Endothelial cell of hepatic sinusoid (primary cell): ENCODE measurements at regions not wholly inside any gene's neighbourhood (a gene's known extent, or its start where the extent isn't known, plus 50 kb on each side); places are given as distances from the start of the nearest gene placed in this dataset.
"Not testable (repeated sequence)": the region's sequence is repeated elsewhere in the genome, so short reads cannot be mapped to it uniquely, and the experiment has no call there.

Source experiments
- in situ Hi-C: cut with HindIII; loops from 2 replicates; pipeline ENCODE4 v1.10.0; 2017; ENCODE audit warnings: low sequenced_read_pairs

DNA sequence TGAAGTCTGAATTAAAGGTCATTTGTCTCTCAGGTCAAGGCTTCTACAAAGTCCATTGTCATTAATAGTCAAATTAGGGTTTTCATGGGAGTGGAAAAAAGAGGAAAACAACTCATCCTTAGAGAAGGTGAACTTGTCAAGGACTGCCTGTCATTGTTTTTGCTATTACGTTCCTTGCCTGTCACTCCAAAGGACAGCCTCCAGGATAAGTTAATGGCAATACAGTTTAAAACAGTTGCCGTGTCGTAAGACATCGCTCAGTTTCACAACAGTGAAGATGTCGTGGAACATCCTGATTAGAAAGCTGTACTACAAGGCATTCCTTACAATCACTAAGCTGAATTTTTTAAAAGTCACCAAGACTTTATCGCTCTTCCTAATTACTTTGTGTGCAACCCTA lies 466.8 kb upstream of the SMIM31 start:
- in situ Hi-C loops: no loop called here

DNA sequence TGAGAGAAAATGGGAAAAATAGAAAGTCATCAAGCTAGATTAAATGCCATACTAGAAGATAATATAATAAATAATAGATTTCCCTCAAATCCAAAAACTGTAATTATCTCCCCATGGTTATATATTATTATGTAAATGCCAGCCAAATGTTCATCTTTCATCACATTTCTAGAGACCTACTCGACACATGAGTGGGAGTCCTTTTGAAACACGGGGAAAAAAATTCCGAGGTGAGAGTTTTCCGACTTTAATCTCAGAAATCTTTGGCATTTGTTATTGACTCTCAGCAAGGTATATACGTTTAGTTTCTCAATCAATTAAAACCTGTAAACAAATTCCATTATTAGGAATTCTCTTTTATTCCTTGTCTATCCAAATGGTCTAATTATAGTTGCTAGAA lies 465.4 kb upstream of the SMIM31 start:
- in situ Hi-C loops: no loop called here

DNA sequence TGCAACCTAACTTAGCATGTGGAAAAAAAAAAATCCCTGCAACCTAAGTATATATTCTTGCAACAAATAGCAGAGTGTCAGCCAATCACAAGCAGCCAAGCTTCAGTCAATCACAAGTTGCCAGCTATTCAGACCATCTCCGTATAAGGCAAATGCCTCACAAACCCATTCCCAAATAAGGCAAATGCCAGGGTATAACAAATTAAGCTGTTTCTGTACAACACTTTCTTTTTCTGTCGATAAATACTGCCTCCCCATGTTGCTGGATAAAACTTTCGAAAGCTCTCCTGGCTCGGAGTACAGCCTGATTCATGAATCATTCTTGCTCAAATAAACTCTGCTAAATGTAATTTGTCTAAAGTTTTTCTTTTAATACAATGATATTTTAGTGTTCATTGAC lies 460.7 kb upstream of the SMIM31 start:
- in situ Hi-C loops: no loop called here

DNA sequence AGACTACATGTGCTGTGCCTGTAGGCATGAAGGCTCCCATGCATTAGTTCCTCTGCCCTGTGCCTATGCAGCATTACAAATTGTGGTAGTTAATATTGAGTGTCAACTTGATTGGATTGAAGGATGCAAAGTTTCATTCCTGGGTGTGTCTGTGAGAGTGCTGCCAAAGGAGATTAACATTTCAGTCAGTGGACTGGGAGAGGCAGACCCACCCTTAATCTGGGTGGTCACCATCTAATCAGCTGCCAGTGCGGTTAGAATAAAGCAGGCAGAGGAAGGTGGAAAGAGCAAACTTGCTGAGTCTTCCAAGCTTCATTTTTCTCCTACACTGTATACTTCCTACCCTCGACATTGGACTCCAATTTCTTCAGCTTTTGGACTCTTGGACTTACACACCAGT lies 460.2 kb upstream of the SMIM31 start:
- in situ Hi-C loops: no loop called here

DNA sequence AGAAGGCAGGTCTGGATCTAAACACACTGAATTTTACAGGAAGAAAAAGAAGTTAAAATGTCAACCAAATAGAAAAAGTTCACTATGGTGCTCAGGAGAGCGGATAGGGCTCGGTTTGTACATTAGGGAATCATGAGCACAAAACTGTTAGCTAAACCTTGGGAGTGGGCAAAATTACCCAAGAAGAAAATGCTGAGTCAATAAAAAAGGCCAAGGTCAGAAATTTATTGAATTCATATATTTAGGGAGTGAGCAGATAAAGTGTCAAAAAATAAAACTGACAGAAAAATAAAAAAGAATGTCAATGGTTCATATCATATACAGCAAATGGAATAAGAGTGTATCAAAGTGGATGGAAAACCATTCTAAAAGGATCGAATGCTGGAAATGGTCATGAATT lies 452.5 kb upstream of the SMIM31 start:
- in situ Hi-C loops: no loop called here

DNA sequence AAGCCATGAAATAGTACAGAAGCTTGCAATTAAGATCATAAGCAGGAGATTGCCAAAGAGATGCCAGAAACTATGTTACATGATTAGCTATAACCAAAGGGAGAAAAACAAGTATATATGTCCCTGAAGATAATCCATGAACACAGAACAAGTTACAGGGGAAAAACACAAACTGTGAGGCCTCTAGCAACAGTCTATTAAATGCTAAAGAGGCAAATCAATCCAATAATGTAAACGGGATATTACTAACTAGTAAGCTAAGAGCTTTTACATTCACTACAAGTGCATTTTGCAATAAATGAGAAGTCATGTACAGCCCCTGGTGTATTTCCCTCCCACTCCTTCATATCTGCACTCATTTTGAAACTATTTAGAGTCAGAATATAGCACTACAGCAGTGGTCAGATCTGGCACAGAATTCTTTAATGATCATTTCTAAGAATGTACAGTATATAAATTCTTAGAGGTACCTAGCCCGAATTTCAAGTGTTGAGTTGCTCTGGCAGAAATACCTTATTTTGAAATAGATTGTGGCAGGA lies 449.8 kb upstream of the SMIM31 start:
- in situ Hi-C loops: no loop called here

DNA sequence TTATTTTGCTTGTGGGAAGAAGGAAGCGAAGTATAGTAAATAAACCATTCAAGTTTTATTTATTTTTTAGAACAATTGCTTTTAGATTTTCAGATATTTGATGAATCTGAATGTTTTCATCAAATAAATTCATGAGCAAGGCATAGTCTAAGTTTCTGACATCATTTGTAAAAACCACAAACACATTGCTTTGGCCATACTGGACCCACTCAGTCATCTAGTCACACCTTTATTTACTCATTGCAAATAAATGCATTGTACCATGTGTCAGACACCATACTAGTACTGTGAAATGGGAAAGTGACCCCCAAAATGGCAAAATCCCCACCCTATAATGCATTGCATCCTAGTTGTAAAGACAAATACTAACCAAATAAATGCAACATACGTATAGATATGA lies 449.1 kb upstream of the SMIM31 start:
- in situ Hi-C loops: no loop called here

DNA sequence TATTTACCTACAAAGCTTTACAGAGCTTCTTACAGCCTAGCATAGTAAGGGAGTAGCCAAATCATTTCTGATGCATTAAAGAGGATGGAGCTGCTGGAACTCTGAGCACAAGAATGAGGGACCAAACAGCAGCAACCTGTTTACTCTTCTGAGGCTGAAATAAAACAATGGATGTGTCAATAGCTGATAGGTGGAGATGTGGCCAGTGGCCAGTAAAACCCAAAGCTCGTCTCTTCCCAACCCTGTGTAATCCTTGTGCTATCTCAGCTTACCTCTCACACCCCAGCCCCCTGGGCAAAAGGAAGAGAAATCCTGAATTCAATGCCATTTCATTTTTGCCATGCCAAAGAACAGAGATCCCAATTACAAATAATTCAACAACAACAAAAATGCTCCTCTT lies 446.7 kb upstream of the SMIM31 start:
- in situ Hi-C loops: no loop called here

DNA sequence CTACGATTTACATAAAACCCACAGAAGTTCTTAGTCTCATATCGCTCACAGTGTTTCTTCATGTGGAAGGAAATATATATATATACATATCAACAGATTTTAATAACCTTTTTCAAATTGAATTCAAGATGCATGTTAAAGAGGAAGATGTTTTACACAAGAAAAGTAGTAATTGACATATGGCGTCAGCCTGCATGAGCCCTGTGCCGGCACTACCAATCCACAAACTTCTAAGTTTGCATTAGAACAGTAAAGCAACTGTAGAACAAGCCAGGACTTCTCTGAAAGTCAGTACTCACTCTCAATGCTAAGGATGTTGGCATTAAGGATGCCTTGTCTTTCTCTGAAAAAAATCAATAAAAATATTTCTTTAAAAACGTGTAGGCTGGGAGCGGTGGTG lies 441.3 kb upstream of the SMIM31 start:
- in situ Hi-C loops: no loop called here

DNA sequence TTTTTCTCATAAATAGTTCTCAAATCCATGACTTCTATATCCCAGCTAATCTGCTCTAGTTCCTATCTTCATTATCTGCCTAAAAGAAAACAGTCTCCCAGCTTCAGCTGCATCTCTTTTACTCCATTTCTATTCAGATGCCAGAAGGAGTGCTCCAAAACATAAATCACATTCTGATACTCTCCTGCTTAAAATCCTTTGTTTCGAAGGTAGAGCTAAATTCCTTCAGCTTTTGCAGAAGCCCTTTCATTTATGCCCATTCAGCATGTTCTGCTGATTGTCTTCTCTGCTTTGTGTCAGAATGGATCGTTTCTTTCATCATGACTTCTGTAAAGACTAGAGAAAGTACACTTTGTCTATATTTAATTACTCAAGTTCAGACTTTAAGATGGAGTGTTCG lies 440.1 kb upstream of the SMIM31 start:
- in situ Hi-C loops: no loop called here

DNA sequence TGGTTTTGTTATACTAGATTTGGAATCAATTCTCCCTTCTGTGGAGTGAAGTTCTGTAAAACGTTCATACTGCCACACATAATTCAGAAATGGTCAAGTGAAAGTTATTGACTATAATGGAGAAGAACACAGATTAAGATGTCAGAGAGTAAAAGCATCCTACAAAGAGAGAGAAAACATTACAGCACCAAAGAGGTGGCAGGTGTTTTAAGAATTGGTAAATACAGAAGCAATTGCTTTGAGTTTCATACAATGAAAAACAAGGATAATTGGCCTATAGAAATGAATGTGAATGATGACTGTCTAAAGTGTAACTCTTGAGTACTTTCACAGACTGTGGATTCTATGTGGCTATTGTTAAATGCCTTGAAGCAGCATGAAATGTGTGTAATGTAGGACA lies 435.6 kb upstream of the SMIM31 start:
- in situ Hi-C loops: no loop called here

DNA sequence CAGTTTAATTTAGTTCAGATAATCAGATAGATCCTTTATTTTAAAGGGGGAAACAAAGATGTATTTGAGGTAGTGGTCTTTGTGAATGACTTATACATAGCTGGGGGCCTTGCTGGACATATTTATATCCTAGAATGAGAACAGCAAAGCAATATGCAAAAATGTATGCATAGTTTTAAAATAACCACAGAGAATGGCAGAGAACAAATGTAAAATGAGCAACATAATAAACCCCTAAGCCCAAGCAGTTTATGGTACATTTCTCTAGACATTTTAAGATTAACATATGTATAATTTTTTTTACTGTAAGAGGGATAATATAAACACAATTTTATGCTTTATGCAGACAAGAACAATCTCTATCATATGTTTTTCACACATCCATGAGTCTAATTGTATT lies 434.2 kb upstream of the SMIM31 start:
- in situ Hi-C loops: no loop called here

DNA sequence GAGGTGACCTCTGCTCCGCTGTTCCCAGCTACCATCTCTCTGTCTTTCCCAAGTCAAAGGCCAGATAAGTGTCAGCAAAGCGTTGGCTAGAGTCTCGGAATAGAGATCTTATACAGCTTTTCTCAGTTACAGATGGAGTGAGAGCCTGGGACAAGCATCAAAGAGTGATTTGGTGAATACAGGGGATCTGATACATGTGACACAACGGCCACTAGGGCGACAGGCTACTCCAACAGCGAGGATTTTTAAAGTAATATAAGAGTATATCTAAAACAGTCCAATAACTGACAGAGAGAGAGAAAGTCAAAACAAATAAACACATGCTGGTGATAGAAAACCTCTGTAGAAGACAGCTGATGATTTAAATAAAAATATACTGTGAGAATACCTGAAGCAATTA lies 433.1 kb upstream of the SMIM31 start:
- in situ Hi-C loops: no loop called here

DNA sequence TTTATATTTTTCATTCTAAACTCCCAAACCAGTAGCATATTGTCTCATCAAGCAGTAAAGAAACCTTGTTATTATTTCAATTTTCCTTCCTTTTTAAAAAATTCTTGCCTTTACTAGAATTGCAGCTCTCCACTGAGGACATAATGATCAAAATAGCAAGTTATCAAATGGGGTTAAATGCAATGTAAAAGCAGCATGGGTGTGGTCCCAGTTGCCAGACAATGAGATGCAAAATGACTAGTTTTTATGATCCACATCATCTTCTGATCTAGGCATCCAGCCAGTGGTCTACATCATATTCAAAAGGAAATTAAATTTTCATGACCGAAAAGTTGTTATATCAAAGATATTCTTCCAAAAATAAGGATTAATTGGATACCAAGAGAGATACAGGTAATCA lies 427.9 kb upstream of the SMIM31 start:
- in situ Hi-C loops: no loop called here

DNA sequence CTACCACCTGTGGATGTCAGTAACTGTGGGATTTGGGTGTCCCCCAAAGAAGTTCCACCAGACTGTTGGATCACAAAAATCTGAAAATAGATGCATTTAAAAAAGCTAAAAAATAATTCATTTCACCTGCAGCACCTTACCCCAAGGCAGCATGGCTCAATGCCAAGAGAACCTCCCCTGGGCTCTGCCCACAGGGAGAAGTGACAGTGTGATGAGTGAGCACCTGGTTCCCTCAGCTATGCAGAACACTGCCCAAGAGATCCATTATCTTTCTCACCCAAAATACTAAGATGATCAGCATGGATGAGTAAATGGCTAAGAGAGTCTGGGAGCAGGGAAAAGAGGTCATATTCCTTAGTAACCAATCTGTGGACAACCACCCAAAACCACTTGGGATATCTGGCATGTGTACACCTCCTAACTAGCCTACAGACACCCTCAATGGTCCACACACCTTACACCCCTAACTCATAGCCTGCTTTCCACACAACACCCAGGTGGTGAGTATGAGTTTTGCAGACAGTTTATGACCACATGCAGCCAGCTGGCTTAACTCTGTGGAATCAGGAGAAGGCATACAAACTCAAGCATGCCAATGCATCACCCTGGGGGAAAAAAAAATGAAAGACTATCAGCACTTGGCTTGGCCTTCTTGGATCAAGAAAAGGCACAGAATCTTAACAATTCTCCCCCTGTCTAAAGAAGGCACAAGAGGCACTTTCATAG lies 416.5 kb upstream of the SMIM31 start:
- in situ Hi-C loops: no loop called here

DNA sequence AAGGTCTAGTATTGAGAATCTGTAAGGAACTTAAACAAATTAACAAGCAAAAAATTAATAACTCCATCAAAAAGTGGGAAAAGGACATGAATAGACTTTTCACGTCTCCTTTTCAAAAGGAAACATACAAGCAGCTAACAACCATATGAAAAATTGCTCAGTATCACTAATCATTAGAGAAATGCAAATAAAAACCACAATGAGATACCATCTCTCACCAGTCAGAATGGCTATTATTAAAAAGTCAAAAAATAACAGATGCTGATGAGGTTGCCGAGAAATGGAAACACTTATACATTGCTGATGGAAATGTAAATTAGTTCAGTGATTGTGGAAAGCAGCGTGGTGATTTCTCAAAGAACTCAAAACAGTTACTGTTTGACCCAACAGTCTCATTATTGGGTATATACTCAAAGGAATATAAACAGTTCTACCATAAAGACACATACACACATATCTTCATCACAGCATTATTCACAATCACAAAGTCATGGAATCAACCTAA lies 410.4 kb upstream of the SMIM31 start:
- in situ Hi-C loops: no loop called here

DNA sequence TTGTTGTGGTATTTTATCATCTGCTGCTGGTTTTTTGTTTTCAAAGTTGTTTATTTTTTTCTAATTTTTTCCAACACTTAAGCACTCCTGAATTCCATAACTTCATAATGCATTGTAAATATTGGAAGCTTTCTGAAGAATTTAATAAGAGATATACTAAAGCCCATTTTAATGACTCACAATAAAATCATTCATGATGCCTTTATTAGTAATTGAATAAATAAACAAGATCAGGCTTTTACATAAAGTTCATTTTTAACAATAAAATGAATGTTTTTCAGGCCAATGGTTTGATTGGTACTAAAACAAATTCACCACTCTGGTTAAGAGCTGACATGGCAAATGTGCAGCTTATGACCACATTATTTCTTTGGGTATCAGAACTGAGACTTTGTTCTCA lies 408.2 kb upstream of the SMIM31 start:
- in situ Hi-C loops: no loop called here

DNA sequence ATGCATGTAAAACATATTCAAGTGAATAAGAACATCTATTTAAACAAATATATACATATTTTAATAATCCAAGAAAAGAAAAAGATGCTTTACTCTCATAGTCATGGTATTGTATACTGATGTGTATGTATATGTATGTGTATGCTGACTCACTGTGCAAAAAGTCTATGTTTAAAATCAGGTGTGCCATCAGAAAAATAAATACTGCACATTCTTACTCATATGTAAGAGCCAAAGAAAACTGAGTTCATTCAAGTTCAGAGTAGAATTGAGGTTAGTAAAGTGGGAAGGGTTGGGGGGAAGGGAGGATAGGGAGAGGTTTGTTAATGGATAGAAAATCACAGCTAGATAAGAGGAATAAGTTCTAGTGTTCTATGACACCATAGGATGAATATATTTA lies 403.9 kb upstream of the SMIM31 start:
- in situ Hi-C loops: no loop called here

DNA sequence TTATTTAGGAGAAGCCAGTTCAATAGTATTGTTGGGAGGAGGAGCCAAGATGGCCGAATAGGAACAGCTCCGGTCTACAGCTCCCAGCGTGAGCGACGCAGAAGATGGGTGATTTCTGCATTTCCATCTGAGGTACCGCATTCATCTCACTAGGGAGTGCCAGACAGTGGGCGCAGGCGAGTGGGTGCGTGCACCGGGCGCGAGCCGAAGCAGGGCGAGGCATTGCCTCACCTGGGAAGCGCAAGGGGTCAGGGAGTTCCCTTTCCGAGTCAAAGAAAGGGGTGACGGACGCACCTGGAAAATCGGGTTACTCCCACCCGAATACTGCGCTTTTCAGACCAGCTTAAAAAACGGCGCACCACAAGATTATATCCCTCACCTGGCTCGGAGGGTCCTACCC lies 403.2 kb upstream of the SMIM31 start:
- in situ Hi-C loops: not testable (repeated sequence)

DNA sequence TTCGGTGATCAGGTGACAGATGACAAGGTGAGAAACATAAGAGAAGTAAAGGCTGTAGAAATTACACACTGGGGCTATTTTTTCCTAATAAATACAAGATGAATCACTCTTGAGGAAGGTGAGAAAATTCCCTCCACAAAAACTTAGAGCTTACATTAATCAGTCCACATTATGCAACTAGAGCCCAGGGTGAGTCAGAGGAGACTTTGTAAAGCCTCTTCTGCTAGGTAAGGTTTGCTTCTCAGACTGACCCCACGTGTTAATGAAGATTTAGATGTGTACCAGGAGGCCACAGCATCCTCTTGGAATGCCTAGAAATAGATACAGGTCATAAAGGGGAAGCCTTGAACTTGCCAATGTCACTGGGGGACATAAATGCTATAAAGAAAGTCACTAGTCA lies 396.0 kb upstream of the SMIM31 start:
- in situ Hi-C loops: no loop called here

DNA sequence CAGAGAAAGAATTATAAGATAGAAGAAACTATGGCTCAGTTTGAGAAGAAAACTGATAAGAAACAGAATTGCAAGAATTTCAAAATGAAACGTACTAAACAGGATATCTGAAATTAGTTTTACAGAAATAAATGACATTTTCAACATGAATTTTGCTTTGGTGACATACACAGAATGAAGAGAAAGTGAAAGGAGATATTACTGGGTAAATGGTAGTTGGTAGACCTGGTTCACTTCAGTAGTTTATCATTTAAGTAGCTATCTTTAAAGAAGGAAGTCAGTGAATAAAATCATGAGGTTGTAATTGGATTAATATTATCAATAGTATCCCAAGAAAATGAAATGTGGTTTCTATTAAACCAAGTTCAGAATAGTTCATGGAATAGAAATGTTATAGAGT lies 395.5 kb upstream of the SMIM31 start:
- in situ Hi-C loops: no loop called here

DNA sequence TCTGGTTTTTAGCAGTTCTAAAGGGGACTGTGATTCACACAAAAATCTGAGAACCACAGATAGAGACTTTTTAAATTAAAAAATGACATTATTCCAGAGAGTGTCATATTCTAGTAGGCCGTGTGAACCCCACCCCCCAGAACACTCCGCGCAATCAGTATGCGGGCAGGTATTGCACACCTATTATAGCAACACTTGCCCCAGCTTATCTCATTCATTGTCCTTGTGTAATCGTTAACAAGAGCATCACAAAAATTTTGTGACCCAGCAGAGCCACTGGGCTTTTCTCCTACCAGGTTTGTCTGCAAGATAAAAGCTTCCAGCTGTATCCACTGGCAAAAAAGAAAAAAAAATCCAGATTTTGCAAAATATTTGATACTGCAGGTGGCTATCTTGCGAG lies 394.1 kb upstream of the SMIM31 start:
- in situ Hi-C loops: no loop called here

DNA sequence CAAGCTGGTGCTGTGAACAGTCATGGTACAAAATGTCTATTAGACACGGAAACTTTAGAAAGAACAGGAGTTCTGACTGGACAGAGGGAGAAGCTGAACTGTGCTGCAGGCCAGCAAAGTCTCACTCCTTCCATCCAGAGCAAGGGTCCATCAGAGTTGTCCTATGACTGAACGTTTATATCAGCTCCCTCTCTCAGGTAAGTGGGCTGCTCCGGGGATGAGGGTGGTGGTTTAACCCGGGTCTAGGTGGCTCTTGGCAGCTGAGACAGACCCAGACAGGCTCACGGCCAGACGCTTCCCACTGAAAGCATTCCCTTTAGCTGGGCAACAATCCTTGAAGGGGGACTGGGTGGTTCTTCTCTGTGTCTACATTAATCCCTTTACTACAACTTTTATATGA lies 385.0 kb upstream of the SMIM31 start:
- in situ Hi-C loops: no loop called here
